PC-9 (cell line): ENCODE measurements at regions not wholly inside any gene's neighbourhood (a gene's known extent, or its start where the extent isn't known, plus 50 kb on each side); places are given as distances from the start of the nearest gene placed in this dataset.

Experiments
- EZH2 ChIP-seq: fragments of 200-600 bp; sonication (generic); IDR thresholded peaks from 2 replicates; pipeline ENCODE4 v1.8.0; 2017; ENCODE audit warnings: antibody characterized with exemption, low read depth
- TF ChIP-seq, protein P1 (sequence below): fragments of 200-600 bp; sonication (generic); conservative IDR thresholded peaks from 2 replicates; pipeline ENCODE4 v1.6.1; 2017; ENCODE audit warnings: mixed run types, antibody characterized with exemption, mild to moderate bottlenecking, moderate library complexity

DNA sequence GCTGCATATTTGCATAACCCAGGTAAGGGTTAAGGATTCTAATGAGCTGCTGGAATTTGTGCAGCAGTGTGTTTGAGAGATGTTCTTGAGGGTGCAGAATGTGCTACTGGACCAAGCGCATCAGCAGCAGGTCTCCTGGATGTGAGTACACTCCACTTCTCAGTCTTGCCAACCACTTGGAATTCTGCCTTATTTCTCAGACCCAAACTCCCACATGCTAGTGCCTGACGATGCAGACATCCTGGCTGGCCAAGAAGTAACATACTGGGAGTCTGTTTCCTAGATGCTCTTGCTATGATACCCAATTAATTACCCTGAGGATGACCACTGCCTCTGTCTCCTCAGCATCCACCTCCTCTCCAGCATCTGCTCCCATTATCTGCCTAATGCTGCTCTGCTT is 186.6 kb downstream of the MOXD1 start:
- no peak for TF ChIP-seq EZH2
- TF ChIP-seq, protein P1, sequence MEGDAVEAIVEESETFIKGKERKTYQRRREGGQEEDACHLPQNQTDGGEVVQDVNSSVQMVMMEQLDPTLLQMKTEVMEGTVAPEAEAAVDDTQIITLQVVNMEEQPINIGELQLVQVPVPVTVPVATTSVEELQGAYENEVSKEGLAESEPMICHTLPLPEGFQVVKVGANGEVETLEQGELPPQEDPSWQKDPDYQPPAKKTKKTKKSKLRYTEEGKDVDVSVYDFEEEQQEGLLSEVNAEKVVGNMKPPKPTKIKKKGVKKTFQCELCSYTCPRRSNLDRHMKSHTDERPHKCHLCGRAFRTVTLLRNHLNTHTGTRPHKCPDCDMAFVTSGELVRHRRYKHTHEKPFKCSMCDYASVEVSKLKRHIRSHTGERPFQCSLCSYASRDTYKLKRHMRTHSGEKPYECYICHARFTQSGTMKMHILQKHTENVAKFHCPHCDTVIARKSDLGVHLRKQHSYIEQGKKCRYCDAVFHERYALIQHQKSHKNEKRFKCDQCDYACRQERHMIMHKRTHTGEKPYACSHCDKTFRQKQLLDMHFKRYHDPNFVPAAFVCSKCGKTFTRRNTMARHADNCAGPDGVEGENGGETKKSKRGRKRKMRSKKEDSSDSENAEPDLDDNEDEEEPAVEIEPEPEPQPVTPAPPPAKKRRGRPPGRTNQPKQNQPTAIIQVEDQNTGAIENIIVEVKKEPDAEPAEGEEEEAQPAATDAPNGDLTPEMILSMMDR = no peak
